Liver (tissue), 8 donors: ENCODE measurements at regions not wholly inside any gene's neighbourhood (a gene's known extent, or its start where the extent isn't known, plus 50 kb on each side); places are given as distances from the start of the nearest gene placed in this dataset.

ENCODE experiments used
- DNase-seq: peaks from one replicate; pipeline ENCODE4 v3.0.0-alpha.2; 2017; ENCODE audit warnings: low spot score
- H3K27ac ChIP-seq, 2 donors: one replicate each; pipeline ENCODE4 v1.7.0; 2013; ENCODE audit warnings: inconsistent platforms in 2 of 2, low read length in 2 of 2, control low read depth in 1 of 2, low read depth in 1 of 2, mild to moderate bottlenecking in 1 of 2
- H3K27me3 ChIP-seq, 4 donors: one replicate each; pipeline versions ENCODE4 v1.6.1 to v1.7.0; 2013; ENCODE audit warnings: low read length in 3 of 4, inconsistent platforms in 1 of 4, mild to moderate bottlenecking in 1 of 4, moderate library complexity in 1 of 4; ENCODE audit not compliant: control insufficient read depth in 4 of 4, insufficient read depth in 4 of 4
- H3K36me3 ChIP-seq, 4 donors: one replicate each; pipeline versions ENCODE4 v1.6.1 to v1.7.0; 2013; ENCODE audit warnings: low read length in 3 of 4, mild to moderate bottlenecking in 3 of 4, low read depth in 1 of 4, moderate library complexity in 1 of 4; ENCODE audit not compliant: control insufficient read depth in 4 of 4, insufficient read depth in 3 of 4
- H3K4me1 ChIP-seq, 4 donors: one replicate each; pipeline versions ENCODE4 v1.6.1 to v1.7.0; 2013; ENCODE audit warnings: low read length in 3 of 4, mild to moderate bottlenecking in 3 of 4, moderate library complexity in 1 of 4; ENCODE audit not compliant: control insufficient read depth in 4 of 4, insufficient read depth in 4 of 4
- H3K4me3 ChIP-seq, 3 donors: one replicate each; pipeline versions ENCODE4 v1.6.1 to v1.7.0; 2013; ENCODE audit warnings: low read length in 3 of 3, control low read depth in 1 of 3, low read depth in 1 of 3, mild to moderate bottlenecking in 1 of 3
- H3K9ac ChIP-seq, 2 donors: one replicate each; pipeline ENCODE4 v1.7.0; 2013; ENCODE audit warnings: low read length in 2 of 2, mild to moderate bottlenecking in 2 of 2, moderate library complexity in 2 of 2, control low read depth in 1 of 2, low read depth in 1 of 2
- H3K9me3 ChIP-seq, 4 donors: one replicate each; pipeline versions ENCODE4 v1.6.1 to v1.7.0; 2013; ENCODE audit warnings: low read length in 3 of 4; ENCODE audit not compliant: control insufficient read depth in 4 of 4
- ATF3 ChIP-seq: IDR thresholded peaks from 2 replicates; pipeline ENCODE4 v1.6.1; 2016; ENCODE audit warnings: antibody characterized with exemption
- CTCF ChIP-seq: fragments of 150-350 bp; IDR thresholded peaks from 2 replicates; pipeline ENCODE4 v1.5.1; 2017; ENCODE audit warnings: improper control_type of control experiment, low read depth, low read length; ENCODE audit not compliant: missing input control
- EGR1 ChIP-seq, 2 donors: IDR thresholded peaks; 2 replicates each; pipeline ENCODE4 v1.6.1; 2016 to 2018; ENCODE audit warnings: antibody characterized with exemption in 2 of 2, low read depth in 2 of 2
- FOXA1 ChIP-seq: IDR thresholded peaks from 2 replicates; pipeline ENCODE4 v1.6.1; 2016; ENCODE audit warnings: antibody characterized with exemption
- FOXA2 ChIP-seq: IDR thresholded peaks from 2 replicates; pipeline ENCODE4 v1.6.1; 2016; ENCODE audit warnings: antibody characterized with exemption
- GABPA ChIP-seq, 2 donors: IDR thresholded peaks in 1 of 2; conservative IDR thresholded peaks in 1 of 2; 2 replicates each; pipeline ENCODE4 v1.6.1; 2016; ENCODE audit warnings: antibody characterized with exemption in 2 of 2, mild to moderate bottlenecking in 1 of 2, moderate library complexity in 1 of 2
- HNF4G ChIP-seq: IDR thresholded peaks from 2 replicates; pipeline ENCODE4 v1.6.1; 2016; ENCODE audit warnings: antibody characterized with exemption
- JUND ChIP-seq, 2 donors: IDR thresholded peaks; 2 replicates each; pipeline ENCODE4 v1.6.1; 2016; ENCODE audit warnings: antibody characterized with exemption in 2 of 2
- MAX ChIP-seq: IDR thresholded peaks from 2 replicates; pipeline ENCODE4 v1.6.1; 2016; ENCODE audit warnings: antibody characterized with exemption
- NR2F2 ChIP-seq: IDR thresholded peaks from 2 replicates; pipeline ENCODE4 v1.6.1; 2016; ENCODE audit warnings: antibody characterized with exemption
- RAD21 ChIP-seq, 2 donors: IDR thresholded peaks; 2 replicates each; pipeline ENCODE4 v1.6.1; 2016; ENCODE audit warnings: antibody characterized with exemption in 2 of 2, mild to moderate bottlenecking in 2 of 2
- REST ChIP-seq: IDR thresholded peaks from 2 replicates; pipeline ENCODE4 v1.6.1; 2016; ENCODE audit warnings: antibody characterized with exemption, mild to moderate bottlenecking
- RXRA ChIP-seq, 2 donors: IDR thresholded peaks; 2 replicates each; pipeline ENCODE4 v1.6.1; 2017 to 2018; ENCODE audit warnings: antibody characterized with exemption in 2 of 2, mild to moderate bottlenecking in 1 of 2
- SP1 ChIP-seq: IDR thresholded peaks from 2 replicates; pipeline ENCODE4 v1.6.1; 2018; ENCODE audit warnings: antibody characterized with exemption, mild to moderate bottlenecking
- TAF1 ChIP-seq: conservative IDR thresholded peaks from 2 replicates; pipeline ENCODE4 v1.6.1; 2016; ENCODE audit warnings: antibody characterized with exemption, mild to moderate bottlenecking
- YY1 ChIP-seq: IDR thresholded peaks from 2 replicates; pipeline ENCODE4 v1.6.1; 2016; ENCODE audit warnings: antibody characterized with exemption, mild to moderate bottlenecking
- ZBTB33 ChIP-seq: IDR thresholded peaks from 2 replicates; pipeline ENCODE4 v1.6.1; 2016; ENCODE audit warnings: antibody characterized with exemption
- WGBS: extraction: QIAGEN DNeasy Blood & Tissue Kit; methylation state at CpG from one replicate; pipeline ENCODE4 v1.1.7; 2013; 5-methylcytosine and 5-hydroxymethylcytosine counted together
- donor health status: healthy.
- donor health status: healthy.
- donor health status: healthy.
- donor health status: healthy.
- donor health status: healthy.

GRCh38 chr5:91586232-91586631 is 203.1 kb upstream of the ARRDC3 start:
- no peak for DNase-seq
- no peak overlapping the region for H3K4me3 ChIP-seq
- TF ChIP-seq SP1 = no peak
- no peak for TF ChIP-seq ATF3
- no peak for TF ChIP-seq GABPA (IDR thresholded peaks at IDR 0.05 in 1 of 2, conservative IDR thresholded peaks at IDR 0.05 in 1 of 2)
- TF ChIP-seq ZBTB33 = no peak
- no peak for TF ChIP-seq TAF1
- TF ChIP-seq YY1 = no peak
- TF ChIP-seq FOXA1 = no peak
- no peak for TF ChIP-seq NR2F2
- TF ChIP-seq JUND (IDR thresholded peaks at IDR 0.05) = no peak
- no peak for TF ChIP-seq MAX
- no peak for TF ChIP-seq EGR1 (IDR thresholded peaks at IDR 0.05; ENCODE audit: low read depth in 2 of 2)
- TF ChIP-seq CTCF = no peak
- no peak for TF ChIP-seq HNF4G
- no peak for TF ChIP-seq REST
- no peak for TF ChIP-seq RAD21 (IDR thresholded peaks at IDR 0.05)
- TF ChIP-seq FOXA2 = no peak
- no peaks in the 10 kb centered on the region for H3K27me3 ChIP-seq
- no peak overlapping the region for H3K9ac ChIP-seq
- 51% methylated on average over 2 of the region's 2 CpGs for WGBS
- no peaks in the 10 kb centered on the region for H3K9me3 ChIP-seq
- no peak overlapping the region for H3K27ac ChIP-seq
- H3K4me1 ChIP-seq = no peaks in the 10 kb centered on the region
- H3K36me3 ChIP-seq = no peaks in the 10 kb centered on the region

- no peaks in the 10 kb centered on the region for H3K36me3 ChIP-seq
- H3K4me1 ChIP-seq = no peaks in the 10 kb centered on the region
- no peaks in the 10 kb centered on the region for H3K9me3 ChIP-seq
- 82% methylated on average over 2 of the region's 2 CpGs for WGBS
- no peak overlapping the region for H3K4me3 ChIP-seq
- DNase-seq = no peak
- no peaks in the 10 kb centered on the region for H3K27me3 ChIP-seq
- no peak overlapping the region for H3K9ac ChIP-seq
- H3K27ac ChIP-seq = no peak overlapping the region
- TF ChIP-seq REST (no peak), JUND (IDR thresholded peaks at IDR 0.05) (no peak), TAF1 (no peak), FOXA2 (no peak), ATF3 (no peak), SP1 (no peak), RXRA (IDR thresholded peaks at IDR 0.05) (no peak), CTCF (no peak), YY1 (no peak), HNF4G (no peak), MAX (no peak), NR2F2 (no peak), GABPA (IDR thresholded peaks at IDR 0.05 in 1 of 2, conservative IDR thresholded peaks at IDR 0.05 in 1 of 2) (no peak), RAD21 (IDR thresholded peaks at IDR 0.05) (no peak)
Measured at GRCh38 chr5:91584352-91584751, 201.2 kb upstream of the ARRDC3 start.
